ENCODE measurements at regions not wholly inside any gene's neighbourhood (a gene's known extent, or its start where the extent isn't known, plus 50 kb on each side); places are given as distances from the start of the nearest gene placed in this dataset.

DNA sequence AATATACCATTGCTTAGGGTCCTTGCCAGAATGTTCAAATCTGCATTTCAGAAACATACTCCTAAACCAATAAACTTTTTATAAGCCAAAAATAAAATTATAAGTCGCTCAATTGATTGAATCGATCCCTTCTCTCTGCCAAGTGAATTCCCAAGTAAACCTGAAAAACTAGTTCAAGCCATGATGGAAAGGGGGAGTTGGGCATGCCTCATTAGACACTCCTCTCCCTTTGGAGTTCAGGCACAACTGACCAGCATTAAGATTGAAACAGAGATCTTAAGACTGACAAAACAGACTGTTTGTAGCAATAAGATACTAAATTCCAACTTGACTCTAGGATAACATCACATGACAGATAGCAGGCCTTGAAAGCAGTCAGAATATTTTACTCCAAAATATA, 113.7 kb upstream of the RASGRP1 start:
- Histone ChIP-seq H3K27me3 (replicated peaks; ENCODE audit: insufficient read depth, low read length) (no peaks in the 10 kb centered on the region), H3K9me2 (replicated peaks; ENCODE audit: insufficient read depth, low read length) (no peaks in the 10 kb centered on the region), H3K9ac (ENCODE audit: low read length) (no peak overlapping the region), H3K9me3 (replicated peaks; ENCODE audit: insufficient read depth, low read length) (no peaks in the 10 kb centered on the region), H3K4me3 (ENCODE audit: low read length) (no peak overlapping the region), H3K36me3 (replicated peaks; ENCODE audit: insufficient read depth, low read length) (no peaks in the 10 kb centered on the region), H3K79me2 (ENCODE audit: low read length) (no peaks in the 10 kb centered on the region), H3K4me1 (ENCODE audit: low read length) (no peaks in the 10 kb centered on the region), H3K4me2 (ENCODE audit: low read depth, low read length) (no peak overlapping the region), H2AFZ (ENCODE audit: low read length) (no peak overlapping the region), H3F3A (ENCODE audit: insufficient read depth, low read length) (no peaks in the 10 kb centered on the region), H3K27ac (ENCODE audit: low read length) (no peak overlapping the region), H4K20me1 (ENCODE audit: insufficient read depth, low read length) (no peaks in the 10 kb centered on the region)
- DNase-seq, result no peak
- TF ChIP-seq, protein P1, sequence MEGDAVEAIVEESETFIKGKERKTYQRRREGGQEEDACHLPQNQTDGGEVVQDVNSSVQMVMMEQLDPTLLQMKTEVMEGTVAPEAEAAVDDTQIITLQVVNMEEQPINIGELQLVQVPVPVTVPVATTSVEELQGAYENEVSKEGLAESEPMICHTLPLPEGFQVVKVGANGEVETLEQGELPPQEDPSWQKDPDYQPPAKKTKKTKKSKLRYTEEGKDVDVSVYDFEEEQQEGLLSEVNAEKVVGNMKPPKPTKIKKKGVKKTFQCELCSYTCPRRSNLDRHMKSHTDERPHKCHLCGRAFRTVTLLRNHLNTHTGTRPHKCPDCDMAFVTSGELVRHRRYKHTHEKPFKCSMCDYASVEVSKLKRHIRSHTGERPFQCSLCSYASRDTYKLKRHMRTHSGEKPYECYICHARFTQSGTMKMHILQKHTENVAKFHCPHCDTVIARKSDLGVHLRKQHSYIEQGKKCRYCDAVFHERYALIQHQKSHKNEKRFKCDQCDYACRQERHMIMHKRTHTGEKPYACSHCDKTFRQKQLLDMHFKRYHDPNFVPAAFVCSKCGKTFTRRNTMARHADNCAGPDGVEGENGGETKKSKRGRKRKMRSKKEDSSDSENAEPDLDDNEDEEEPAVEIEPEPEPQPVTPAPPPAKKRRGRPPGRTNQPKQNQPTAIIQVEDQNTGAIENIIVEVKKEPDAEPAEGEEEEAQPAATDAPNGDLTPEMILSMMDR (IDR thresholded peaks at IDR 0.05; ENCODE audit: low read length), result no peak
- no peak for TF ChIP-seq EZH2 (optimal IDR thresholded peaks at IDR 0.05; ENCODE audit: low read depth, low read length)
- no peak for TF ChIP-seq EZH2phosphoT487 (IDR thresholded peaks at IDR 0.05; ENCODE audit: low read length)

DNA sequence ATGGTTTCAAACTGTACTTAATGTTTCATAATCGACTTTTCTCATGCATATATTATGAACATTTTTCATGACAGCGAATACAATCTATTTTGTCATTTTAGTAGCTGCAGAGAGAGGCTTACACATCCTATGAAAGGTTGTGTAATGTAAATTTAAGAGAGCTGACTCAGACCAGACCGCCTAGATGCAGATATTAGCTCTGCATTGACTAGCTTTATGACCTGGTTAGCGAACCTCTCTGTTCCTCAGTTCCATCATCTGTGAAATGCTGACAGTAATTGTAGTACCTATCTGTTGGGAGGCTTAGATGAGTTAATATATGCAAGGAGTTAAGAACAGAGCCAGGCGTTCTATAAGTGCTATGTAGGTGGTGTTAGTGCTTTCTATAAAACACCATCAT, 116.2 kb upstream of the RASGRP1 start:
- Histone ChIP-seq H3K79me2 (ENCODE audit: low read length) (no peaks in the 10 kb centered on the region), H3K9me2 (replicated peaks; ENCODE audit: insufficient read depth, low read length) (no peaks in the 10 kb centered on the region), H3K36me3 (replicated peaks; ENCODE audit: insufficient read depth, low read length) (no peaks in the 10 kb centered on the region), H3K4me2 (ENCODE audit: low read depth, low read length) (no peak overlapping the region), H3F3A (ENCODE audit: insufficient read depth, low read length) (no peaks in the 10 kb centered on the region), H3K27me3 (replicated peaks; ENCODE audit: insufficient read depth, low read length) (no peaks in the 10 kb centered on the region), H3K4me1 (ENCODE audit: low read length) (no peaks in the 10 kb centered on the region), H4K20me1 (ENCODE audit: insufficient read depth, low read length) (no peaks in the 10 kb centered on the region), H2AFZ (ENCODE audit: low read length) (no peak overlapping the region), H3K4me3 (ENCODE audit: low read length) (no peak overlapping the region), H3K9me3 (replicated peaks; ENCODE audit: insufficient read depth, low read length) (no peaks in the 10 kb centered on the region), H3K9ac (ENCODE audit: low read length) (no peak overlapping the region), H3K27ac (ENCODE audit: low read length) (no peak overlapping the region)
- DNase-seq, result no peak
- TF ChIP-seq EZH2 (optimal IDR thresholded peaks at IDR 0.05; ENCODE audit: low read depth, low read length), result no peak
- TF ChIP-seq EZH2phosphoT487 (IDR thresholded peaks at IDR 0.05; ENCODE audit: low read length), result no peak
- TF ChIP-seq, protein P1 (IDR thresholded peaks at IDR 0.05; ENCODE audit: low read length), result no peak

DNA sequence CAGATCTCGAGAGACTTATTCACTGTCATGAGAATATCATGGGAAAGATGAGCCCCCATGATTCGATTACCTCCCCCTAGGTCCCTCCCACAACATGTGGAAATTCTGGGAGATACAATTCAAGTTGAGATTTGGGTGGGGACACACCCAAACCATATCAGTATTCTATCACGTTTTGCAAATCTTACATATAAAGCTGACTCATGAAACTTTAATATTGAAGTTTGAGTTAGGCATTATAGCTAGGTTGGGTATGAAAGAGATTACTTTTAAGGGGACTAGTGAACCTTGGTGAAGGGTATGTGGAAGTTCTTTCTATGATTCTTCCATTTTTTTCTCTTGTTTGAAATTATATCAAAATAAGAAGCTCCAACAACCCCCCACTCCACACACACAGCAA, 117.7 kb upstream of the RASGRP1 start:
- Histone ChIP-seq H3K36me3 (replicated peaks; ENCODE audit: insufficient read depth, low read length) (no peaks in the 10 kb centered on the region), H3K4me1 (ENCODE audit: low read length) (no peaks in the 10 kb centered on the region), H3K4me2 (ENCODE audit: low read depth, low read length) (no peak overlapping the region)

More for the DNA sequence above, 117.7 kb upstream of the RASGRP1 start:
- H2AFZ ChIP-seq (ENCODE audit: low read length), result no peak overlapping the region
- DNase-seq, result no peak
- H4K20me1 ChIP-seq (ENCODE audit: insufficient read depth, low read length), result no peaks in the 10 kb centered on the region
- no peaks in the 10 kb centered on the region for H3K79me2 ChIP-seq (ENCODE audit: low read length)
- no peaks in the 10 kb centered on the region for H3K9me2 ChIP-seq (replicated peaks; ENCODE audit: insufficient read depth, low read length)
- H3K27ac ChIP-seq (ENCODE audit: low read length), result no peak overlapping the region
- H3K9ac ChIP-seq (ENCODE audit: low read length), result no peak overlapping the region
- no peaks in the 10 kb centered on the region for H3K9me3 ChIP-seq (replicated peaks; ENCODE audit: insufficient read depth, low read length)
- no peak overlapping the region for H3K4me3 ChIP-seq (ENCODE audit: low read length)
- H3K27me3 ChIP-seq (replicated peaks; ENCODE audit: insufficient read depth, low read length), result no peaks in the 10 kb centered on the region
- H3F3A ChIP-seq (ENCODE audit: insufficient read depth, low read length), result no peaks in the 10 kb centered on the region
- TF ChIP-seq EZH2phosphoT487 (IDR thresholded peaks at IDR 0.05; ENCODE audit: low read length), result no peak
- TF ChIP-seq, protein P1 (IDR thresholded peaks at IDR 0.05; ENCODE audit: low read length), result no peak

Measured in MM.1S (cell line).